Stomach (tissue), 8 donors: ENCODE measurements at regions not wholly inside any gene's neighbourhood (a gene's known extent, or its start where the extent isn't known, plus 50 kb on each side); places are given as distances from the start of the nearest gene placed in this dataset.

ENCODE experiments used
- DNase-seq, 2 donors: peaks; one replicate each; pipeline versions ENCODE4 v3.0.0 to v3.0.0-alpha.2; 2013 to 2019
- H3K27ac ChIP-seq, 5 donors: fragments of 200-600 bp in 4 of 5; sonication (generic) in 4 of 5; one replicate each; pipeline ENCODE4 v1.5.1; 2013 to 2019; ENCODE audit warnings: mild to moderate bottlenecking in 1 of 5, moderate library complexity in 1 of 5
- H3K27me3 ChIP-seq, 3 donors: fragments of 200-600 bp; sonication (generic); one replicate each; pipeline ENCODE4 v1.5.1; 2017 to 2019; ENCODE audit warnings: mixed run types in 1 of 3
- H3K36me3 ChIP-seq, 4 donors: fragments of 200-600 bp; sonication (generic); 1 replicate in 3 of 4; 2 replicates in 1 of 4; pipeline ENCODE4 v1.5.1; 2016 to 2019
- H3K4me1 ChIP-seq, 4 donors: fragments of 200-600 bp; sonication (generic); one replicate each; pipeline ENCODE4 v1.5.1; 2016 to 2019
- H3K4me3 ChIP-seq, 4 donors: fragments of 200-600 bp; sonication (generic) in 3 of 4; one replicate each; pipeline ENCODE4 v1.5.1; 2016 to 2019; ENCODE audit warnings: mild to moderate bottlenecking in 1 of 4
- H3K9me3 ChIP-seq, 4 donors: fragments of 200-600 bp; sonication (generic); one replicate each; pipeline ENCODE4 v1.5.1; 2016 to 2019
- EP300 ChIP-seq: sonication (generic); formaldehyde crosslinking; IDR thresholded peaks from one replicate; pipeline ENCODE4 v1.6.1; 2017; ENCODE audit warnings: antibody characterized with exemption
- POLR2A ChIP-seq, 4 donors: fragments of 450-650 bp; IDR thresholded peaks; one replicate each; pipeline ENCODE4 v1.6.1; 2016; ENCODE audit warnings: antibody characterized with exemption in 4 of 4, control low read depth in 2 of 4, mild to moderate bottlenecking in 1 of 4, moderate library complexity in 1 of 4
- POLR2AphosphoS5 ChIP-seq, 3 donors: sonication (generic); formaldehyde crosslinking; IDR thresholded peaks; one replicate each; pipeline ENCODE4 v1.6.1; 2016; ENCODE audit warnings: antibody characterized with exemption in 3 of 3
- WGBS, 5 donors: extraction: QIAGEN DNeasy Blood & Tissue Kit in 3 of 5; methylation state at CpG; one replicate each; pipeline versions ENCODE4 v1.1.5 to v1.1.7; 2013 to 2018; 5-methylcytosine and 5-hydroxymethylcytosine counted together
- intact Hi-C: fragments of 100-400 bp; cut with DNase I; formaldehyde crosslinking; loops from one replicate; pipeline ENCODE4 v1.15.1; 2023; ENCODE audit warnings: low total_unique reads
- TF ChIP-seq, protein P1 (sequence below), 7 experiments: fragments of 450-650 bp in 4 of 7; fragments of 200-600 bp in 3 of 7; sonication (generic) in 3 of 7; IDR thresholded peaks; one replicate each; pipeline ENCODE4 v1.5.1; 2016 to 2019; ENCODE audit warnings: antibody characterized with exemption in 7 of 7, control low read depth in 2 of 7, mild to moderate bottlenecking in 1 of 7
- donor health status: healthy with polysubstance abuse.
- donor health status: Bipolar disorder and iron deficiency.
- donor health status: healthy.

GRCh38 chr2:5491523-5491922 lies 200.7 kb upstream of the SOX11 start:
- Histone ChIP-seq H3K4me1 (peaks cover 0 to 4% (median 0%) of the 10 kb centered on the region in 4 donors), H3K9me3 (no peaks in the 10 kb centered on the region), H3K4me3 (no peak overlapping the region), H3K27me3 (peaks cover 0 to 7% (median 0%) of the 10 kb centered on the region in 3 donors), H3K36me3 (no peaks in the 10 kb centered on the region), H3K27ac (no peak overlapping the region)
- 35 to 59% (median 46%) methylated on average over 3 of the region's 3 CpGs for WGBS, 5 donors
- TF ChIP-seq, protein P1, sequence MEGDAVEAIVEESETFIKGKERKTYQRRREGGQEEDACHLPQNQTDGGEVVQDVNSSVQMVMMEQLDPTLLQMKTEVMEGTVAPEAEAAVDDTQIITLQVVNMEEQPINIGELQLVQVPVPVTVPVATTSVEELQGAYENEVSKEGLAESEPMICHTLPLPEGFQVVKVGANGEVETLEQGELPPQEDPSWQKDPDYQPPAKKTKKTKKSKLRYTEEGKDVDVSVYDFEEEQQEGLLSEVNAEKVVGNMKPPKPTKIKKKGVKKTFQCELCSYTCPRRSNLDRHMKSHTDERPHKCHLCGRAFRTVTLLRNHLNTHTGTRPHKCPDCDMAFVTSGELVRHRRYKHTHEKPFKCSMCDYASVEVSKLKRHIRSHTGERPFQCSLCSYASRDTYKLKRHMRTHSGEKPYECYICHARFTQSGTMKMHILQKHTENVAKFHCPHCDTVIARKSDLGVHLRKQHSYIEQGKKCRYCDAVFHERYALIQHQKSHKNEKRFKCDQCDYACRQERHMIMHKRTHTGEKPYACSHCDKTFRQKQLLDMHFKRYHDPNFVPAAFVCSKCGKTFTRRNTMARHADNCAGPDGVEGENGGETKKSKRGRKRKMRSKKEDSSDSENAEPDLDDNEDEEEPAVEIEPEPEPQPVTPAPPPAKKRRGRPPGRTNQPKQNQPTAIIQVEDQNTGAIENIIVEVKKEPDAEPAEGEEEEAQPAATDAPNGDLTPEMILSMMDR (IDR thresholded peaks at IDR 0.05) = no peak
- TF ChIP-seq EP300 (no peak), POLR2AphosphoS5 (IDR thresholded peaks at IDR 0.05) (no peak), POLR2A (IDR thresholded peaks at IDR 0.05) (no peak)
- intact Hi-C loops = no loop called here
- peak in 1 of 2 donors; percentile 27 for DNase-seq

DNA sequence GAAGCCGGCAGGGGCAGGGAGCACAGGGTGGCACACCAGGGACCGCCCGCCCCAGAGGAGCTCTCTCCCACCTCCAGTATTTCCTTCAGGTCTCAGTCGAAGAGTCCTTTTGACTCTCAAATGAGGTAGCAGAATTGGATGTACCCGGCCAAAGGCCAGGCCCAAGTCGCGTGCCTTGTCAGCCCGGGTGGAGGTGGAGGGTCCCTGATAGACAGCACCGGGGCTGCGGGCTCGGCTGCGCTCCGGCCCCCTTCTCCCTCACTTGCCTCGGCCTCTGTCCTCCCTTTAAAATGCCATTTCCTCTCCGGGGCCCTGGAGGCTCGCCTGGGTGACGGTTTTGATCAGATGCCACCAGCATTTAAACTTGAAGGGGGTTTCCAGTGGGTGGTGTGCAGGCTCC lies 198.9 kb upstream of the SOX11 start:
- Histone ChIP-seq H3K36me3 (no peaks in the 10 kb centered on the region), H3K4me3 (no peak overlapping the region), H3K9me3 (no peaks in the 10 kb centered on the region), H3K27me3 (peaks cover 0 to 7% (median 0%) of the 10 kb centered on the region in 3 donors), H3K27ac (no peak overlapping the region), H3K4me1 (peaks cover 0 to 4% (median 0%) of the 10 kb centered on the region in 4 donors)
- intact Hi-C loops = no loop called here
- TF ChIP-seq, protein P1 (IDR thresholded peaks at IDR 0.05) = no peak
- WGBS, 5 donors = 87 to 94% (median 92%) methylated on average over 16 to 17 of the region's 17 CpGs
- no peak for DNase-seq

DNA sequence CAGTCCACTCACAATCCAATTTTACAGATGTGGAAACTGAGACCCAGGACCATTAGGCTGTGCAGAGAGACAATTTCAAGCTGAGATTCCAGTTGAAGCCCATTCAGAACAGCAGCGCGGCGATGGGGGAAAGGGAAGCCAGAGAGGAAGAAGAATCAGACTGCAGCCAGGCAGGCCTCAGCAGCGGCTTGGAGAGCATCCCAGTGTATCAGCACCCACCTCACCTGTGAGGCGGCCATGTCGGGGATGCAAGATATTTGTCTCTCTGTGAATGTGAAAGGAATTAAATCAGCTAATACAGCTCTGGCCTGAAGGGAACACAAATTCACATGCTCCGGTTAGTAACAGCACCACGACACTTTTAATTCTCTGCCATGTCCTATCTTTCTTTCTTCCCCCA lies 198.0 kb upstream of the SOX11 start:
- intact Hi-C loops = no loop called here
- Histone ChIP-seq H3K36me3 (no peaks in the 10 kb centered on the region), H3K4me1 (peaks cover 0 to 4% (median 0%) of the 10 kb centered on the region in 4 donors), H3K27ac (no peak overlapping the region), H3K9me3 (no peaks in the 10 kb centered on the region), H3K4me3 (no peak overlapping the region), H3K27me3 (peaks cover 0 to 7% (median 0%) of the 10 kb centered on the region in 3 donors)
- no peak for TF ChIP-seq POLR2AphosphoS5 (IDR thresholded peaks at IDR 0.05)
- TF ChIP-seq EP300 = no peak
- TF ChIP-seq POLR2A (IDR thresholded peaks at IDR 0.05) = no peak
- TF ChIP-seq, protein P1 (IDR thresholded peaks at IDR 0.05) = no peak
- no peak for DNase-seq
- 51 to 76% (median 69%) methylated on average over 8 of the region's 8 CpGs for WGBS, 5 donors

GRCh38 chr2:5495586-5495985 lies 196.6 kb upstream of the SOX11 start:
- WGBS, 5 donors = 28 to 47% (median 31%) methylated on average over 8 of the region's 8 CpGs
- Histone ChIP-seq H3K4me3 (no peak overlapping the region), H3K27ac (no peak overlapping the region), H3K27me3 (peaks cover 0 to 7% (median 0%) of the 10 kb centered on the region in 3 donors), H3K9me3 (no peaks in the 10 kb centered on the region), H3K4me1 (peaks cover 0 to 4% (median 0%) of the 10 kb centered on the region in 4 donors), H3K36me3 (no peaks in the 10 kb centered on the region)
- TF ChIP-seq, protein P1 (IDR thresholded peaks at IDR 0.05) = no peak
- no peak for TF ChIP-seq EP300
- TF ChIP-seq POLR2AphosphoS5 (IDR thresholded peaks at IDR 0.05) = no peak
- no peak for TF ChIP-seq POLR2A (IDR thresholded peaks at IDR 0.05)
- no peak for DNase-seq
- intact Hi-C loops = no loop called here
